ENCODE measurements at regions not wholly inside any gene's neighbourhood (a gene's known extent, or its start where the extent isn't known, plus 50 kb on each side); places are given as distances from the start of the nearest gene placed in this dataset.

- DNase-seq = no peak
These were observed 238.4 kb downstream of the SNCA start for GRCh38 chr4:89598602-89599001.

- no peak for DNase-seq
These were observed 241.7 kb downstream of the SNCA start for GRCh38 chr4:89595125-89595789.

GRCh38 chr4:89590128-89590527 is 246.8 kb downstream of the SNCA start:
- no peak for DNase-seq

GRCh38 chr4:89588421-89588820 is 248.5 kb downstream of the SNCA start:
- no peak for DNase-seq

- no peak for DNase-seq
These were observed 249.6 kb downstream of the SNCA start for GRCh38 chr4:89587364-89587763.

- DNase-seq = no peak
These were observed 250.1 kb downstream of the SNCA start for GRCh38 chr4:89586864-89587263.

GRCh38 chr4:89586318-89586717 is 250.6 kb downstream of the SNCA start:
- no peak for DNase-seq

GRCh38 chr4:89582756-89583505 is 254.0 kb downstream of the SNCA start:
- no peak for DNase-seq

- no peak for DNase-seq
These were observed 257.2 kb downstream of the SNCA start for GRCh38 chr4:89579771-89580170.

GRCh38 chr4:89576246-89576645 is 260.7 kb downstream of the SNCA start:
- no peak for DNase-seq

GRCh38 chr4:89575840-89576239 is 261.1 kb downstream of the SNCA start:
- DNase-seq = no peak

GRCh38 chr4:89574176-89574575 is 262.8 kb downstream of the SNCA start:
- no peak for DNase-seq

GRCh38 chr4:89573656-89574055 is 263.3 kb downstream of the SNCA start:
- DNase-seq = no peak

- no peak for DNase-seq
These were observed 264.6 kb downstream of the SNCA start for GRCh38 chr4:89572224-89572858.

GRCh38 chr4:89570931-89571330 is 263.3 kb upstream of the GPRIN3 start:
- DNase-seq = no peak

GRCh38 chr4:89567936-89568335 is 260.3 kb upstream of the GPRIN3 start:
- DNase-seq = no peak

- no peak for DNase-seq
These were observed 255.8 kb upstream of the GPRIN3 start for GRCh38 chr4:89563431-89563830.

GRCh38 chr4:89562746-89563145 is 255.1 kb upstream of the GPRIN3 start:
- DNase-seq = no peak

- DNase-seq = no peak
These were observed 253.4 kb upstream of the GPRIN3 start for GRCh38 chr4:89561048-89561447.

- no peak for DNase-seq
These were observed 250.5 kb upstream of the GPRIN3 start for GRCh38 chr4:89558147-89558546.

- no peak for DNase-seq
These were observed 249.2 kb upstream of the GPRIN3 start for GRCh38 chr4:89556601-89557305.

- DNase-seq = no peak
These were observed 243.6 kb upstream of the GPRIN3 start for GRCh38 chr4:89551191-89551590.

- DNase-seq = no peak
These were observed 242.3 kb upstream of the GPRIN3 start for GRCh38 chr4:89549907-89550306.

- DNase-seq = no peak
These were observed 237.7 kb upstream of the GPRIN3 start for GRCh38 chr4:89545315-89545714.
